CD4-positive, CD25-positive, alpha-beta regulatory T cell (primary cell): ENCODE measurements at regions not wholly inside any gene's neighbourhood (a gene's known extent, or its start where the extent isn't known, plus 50 kb on each side); places are given as distances from the start of the nearest gene placed in this dataset.
A peak's percentile ranks its signal among the peaks of the same experiment; 100 is the strongest.
"Not testable (repeated sequence)": the region's sequence is repeated elsewhere in the genome, so short reads cannot be mapped to it uniquely, and the experiment has no call there.

Experiments
- ATAC-seq, 2 donors: fragments of 150-1000 bp; cut with Tn5 transposase; one replicate each; pipeline ENCODE4 v1.10.0; 2021; ENCODE audit warnings: low read depth in 2 of 2, moderate number of reproducible peaks in 2 of 2, moderate library complexity in 1 of 2
- DNase-seq, 3 donors: peaks; one replicate each; pipeline versions ENCODE4 v3.0.0 to v3.0.0-alpha.2; 2012 to 2022; ENCODE audit warnings: mixed read lengths in 1 of 3
- H3K27ac ChIP-seq: one replicate; pipeline ENCODE4 v1.7.0; 2013; ENCODE audit warnings: mild to moderate bottlenecking, low read length; ENCODE audit not compliant: insufficient read depth, poor library complexity, severe bottlenecking
- H3K27me3 ChIP-seq: one replicate; pipeline ENCODE4 v1.7.0; 2013; ENCODE audit warnings: low read length; ENCODE audit not compliant: control insufficient read depth, insufficient read depth
- H3K36me3 ChIP-seq: one replicate; pipeline ENCODE4 v1.7.0; 2013; ENCODE audit warnings: mild to moderate bottlenecking, low read length, moderate library complexity; ENCODE audit not compliant: control insufficient read depth, insufficient read depth
- H3K4me1 ChIP-seq: 2 replicates; pipeline ENCODE4 v1.7.0; 2013; ENCODE audit warnings: mild to moderate bottlenecking, low read length; ENCODE audit not compliant: insufficient read depth, control insufficient read depth, poor library complexity, severe bottlenecking
- H3K4me3 ChIP-seq: one replicate; pipeline ENCODE4 v1.7.0; 2013; ENCODE audit warnings: low read depth, mild to moderate bottlenecking, low read length, moderate library complexity
- H3K9me3 ChIP-seq, 2 experiments: 1 replicate in 1 of 2; 2 replicates in 1 of 2; pipeline ENCODE4 v1.7.0; 2013; ENCODE audit warnings: low read length in 2 of 2, mild to moderate bottlenecking in 1 of 2, moderate library complexity in 1 of 2; ENCODE audit not compliant: control insufficient read depth in 2 of 2
- H3K27ac Mint-ChIP-seq, 3 donors: one replicate each; pipeline ENCODE4 v1.8.0; 2020 to 2022; ENCODE audit warnings: mild to moderate bottlenecking in 3 of 3, mixed read lengths in 3 of 3, moderate library complexity in 2 of 3
- H3K27me3 Mint-ChIP-seq: one replicate; pipeline ENCODE4 v1.8.0; 2022; ENCODE audit warnings: mild to moderate bottlenecking, mixed read lengths
- H3K36me3 Mint-ChIP-seq: one replicate; pipeline ENCODE4 v1.8.0; 2020; ENCODE audit warnings: mixed read lengths
- H3K4me1 Mint-ChIP-seq, 4 donors: one replicate each; pipeline ENCODE4 v1.8.0; 2020 to 2022; ENCODE audit warnings: mixed read lengths in 4 of 4, mild to moderate bottlenecking in 1 of 4
- H3K4me3 Mint-ChIP-seq, 4 donors: one replicate each; pipeline ENCODE4 v1.8.0; 2020 to 2022; ENCODE audit warnings: mild to moderate bottlenecking in 4 of 4, mixed read lengths in 4 of 4, moderate library complexity in 3 of 4
- H3K9me3 Mint-ChIP-seq, 7 donors: one replicate each; pipeline ENCODE4 v1.8.0; 2020 to 2022; ENCODE audit warnings: mixed read lengths in 7 of 7, mild to moderate bottlenecking in 3 of 7, moderate library complexity in 2 of 7

GRCh38 chr5:40438646-40439045 is 241.1 kb upstream of the PTGER4 start:
- H3K9me3 Mint-ChIP-seq, H3K36me3 ChIP-seq, DNase-seq, H3K27ac ChIP-seq, H3K27me3 Mint-ChIP-seq, ATAC-seq, H3K27me3 ChIP-seq, H3K36me3 Mint-ChIP-seq, H3K9me3 ChIP-seq, H3K4me3 ChIP-seq: not testable (repeated sequence)
- H3K4me1 ChIP-seq = peaks cover 37% of the 10 kb centered on the region
- Mint-ChIP-seq H3K4me1 (peaks cover 23 to 59% (median 48%) of the 10 kb centered on the region in 4 donors), H3K4me3 (peak overlapping the region in 2 of 4 donors; percentile 22 to 30), H3K27ac (peak overlapping the region in 2 of 3 donors; percentile 26 to 67)

- H3K4me3 ChIP-seq = peak overlapping the region; percentile 67
- H3K4me3 Mint-ChIP-seq = peak overlapping the region; percentile 10 to 76 (median 32)
These were observed 242.3 kb upstream of the PTGER4 start for GRCh38 chr5:40437452-40437861.

GRCh38 chr5:40436535-40437237 is 243.0 kb upstream of the PTGER4 start:
- peak overlapping the region; percentile 89 to 94 (median 92) for H3K27ac Mint-ChIP-seq
- H3K36me3 Mint-ChIP-seq = no peaks in the 10 kb centered on the region
- H3K4me3 ChIP-seq = peak overlapping the region; percentile 67
- H3K9me3 ChIP-seq = no peaks in the 10 kb centered on the region
- peaks cover 30% of the 10 kb centered on the region for H3K4me1 ChIP-seq
- peak; percentile 72 to 88 for ATAC-seq
- peak; percentile 17 to 78 (median 68) for DNase-seq
- peaks cover 0 to 1% (median 0%) of the 10 kb centered on the region in 7 donors for H3K9me3 Mint-ChIP-seq
- H3K4me1 Mint-ChIP-seq = peaks cover 21 to 50% (median 39%) of the 10 kb centered on the region in 4 donors
- H3K27me3 Mint-ChIP-seq = peaks cover 6% of the 10 kb centered on the region
- no peaks in the 10 kb centered on the region for H3K27me3 ChIP-seq
- H3K36me3 ChIP-seq = no peaks in the 10 kb centered on the region
- H3K27ac ChIP-seq = peak overlapping the region; percentile 76
- H3K4me3 Mint-ChIP-seq = peak overlapping the region; percentile 34 to 80 (median 78)

More at GRCh38 chr5:40437452-40437861, 242.3 kb upstream of the PTGER4 start:
- no peaks in the 10 kb centered on the region for H3K27me3 ChIP-seq
- no peaks in the 10 kb centered on the region for H3K36me3 ChIP-seq
- ATAC-seq (peak; percentile 40 to 60), DNase-seq (peak in 2 of 3 donors; percentile 24 to 57)
- H3K4me1 ChIP-seq = peaks cover 37% of the 10 kb centered on the region
- Mint-ChIP-seq H3K36me3 (no peaks in the 10 kb centered on the region), H3K9me3 (peaks cover 0 to 1% (median 0%) of the 10 kb centered on the region in 7 donors), H3K27ac (peak overlapping the region; percentile 70 to 94 (median 75)), H3K4me1 (peaks cover 23 to 57% (median 46%) of the 10 kb centered on the region in 4 donors), H3K27me3 (peaks cover 3% of the 10 kb centered on the region)
- peak overlapping the region; percentile 76 for H3K27ac ChIP-seq
- no peaks in the 10 kb centered on the region for H3K9me3 ChIP-seq

- Mint-ChIP-seq H3K4me1 (peaks cover 14 to 40% (median 31%) of the 10 kb centered on the region in 4 donors), H3K27ac (peak overlapping the region in 2 of 3 donors; percentile 92 to 94), H3K4me3 (peak overlapping the region in 1 of 4 donors; percentile 63)
- H3K27me3 ChIP-seq, H3K9me3 ChIP-seq, H3K36me3 Mint-ChIP-seq, ATAC-seq, H3K9me3 Mint-ChIP-seq, H3K27me3 Mint-ChIP-seq, DNase-seq, H3K36me3 ChIP-seq: not testable (repeated sequence)
- Histone ChIP-seq H3K4me1 (peaks cover 22% of the 10 kb centered on the region), H3K4me3 (peak overlapping the region; percentile 67), H3K27ac (peak overlapping the region; percentile 76)
These were observed 244.0 kb upstream of the PTGER4 start for GRCh38 chr5:40435706-40436105.

- ATAC-seq (no peak), DNase-seq (no peak)
- H3K9me3 ChIP-seq = no peaks in the 10 kb centered on the region
- H3K36me3 Mint-ChIP-seq = no peaks in the 10 kb centered on the region
- peaks cover 6% of the 10 kb centered on the region for H3K27me3 Mint-ChIP-seq
- no peak overlapping the region for H3K4me3 ChIP-seq
- H3K27me3 ChIP-seq = no peaks in the 10 kb centered on the region
- peak overlapping the region in 1 of 4 donors; percentile 31 for H3K4me3 Mint-ChIP-seq
- H3K36me3 ChIP-seq = no peaks in the 10 kb centered on the region
- peaks cover 33% of the 10 kb centered on the region for H3K4me1 ChIP-seq
- peaks cover 14 to 52% (median 39%) of the 10 kb centered on the region in 4 donors for H3K4me1 Mint-ChIP-seq
- peaks cover 0 to 1% (median 0%) of the 10 kb centered on the region in 7 donors for H3K9me3 Mint-ChIP-seq
- H3K27ac Mint-ChIP-seq = no peak overlapping the region
- H3K27ac ChIP-seq = no peak overlapping the region
These were observed 246.9 kb upstream of the PTGER4 start for GRCh38 chr5:40432836-40433235.

DNA sequence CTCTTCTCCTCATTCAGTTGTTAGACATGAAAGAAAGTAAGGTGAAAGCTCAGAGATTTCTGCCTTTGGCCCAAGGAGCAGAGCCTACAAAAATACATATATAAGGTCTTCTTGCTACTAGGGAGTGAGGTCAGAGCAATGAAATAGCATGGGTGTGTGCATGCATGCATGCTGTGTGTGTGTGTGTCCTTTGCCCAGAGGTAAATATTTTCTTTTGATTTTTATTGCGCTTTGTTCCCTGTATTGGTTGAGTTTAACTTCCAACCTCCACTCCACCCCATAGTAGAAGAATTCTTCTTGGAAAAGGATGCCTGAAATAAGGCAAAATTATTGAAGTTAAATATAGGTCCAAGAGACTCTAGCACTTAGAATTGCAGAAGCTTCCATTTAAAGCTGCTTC is 248.0 kb upstream of the PTGER4 start:
- Mint-ChIP-seq H3K36me3 (no peaks in the 10 kb centered on the region), H3K4me1 (peaks cover 10 to 41% (median 30%) of the 10 kb centered on the region in 4 donors), H3K27me3 (peaks cover 6% of the 10 kb centered on the region), H3K4me3 (no peak overlapping the region), H3K9me3 (peaks cover 0 to 2% (median 0%) of the 10 kb centered on the region in 7 donors), H3K27ac (no peak overlapping the region)
- no peak overlapping the region for H3K4me3 ChIP-seq
- H3K36me3 ChIP-seq = no peaks in the 10 kb centered on the region
- no peaks in the 10 kb centered on the region for H3K27me3 ChIP-seq
- no peaks in the 10 kb centered on the region for H3K9me3 ChIP-seq
- H3K27ac ChIP-seq = no peak overlapping the region
- no peak for DNase-seq
- H3K4me1 ChIP-seq = peaks cover 22% of the 10 kb centered on the region
- ATAC-seq = no peak

- no peak overlapping the region for H3K4me3 ChIP-seq
- ATAC-seq (no peak), DNase-seq (no peak)
- Mint-ChIP-seq H3K27ac (peak overlapping the region in 2 of 3 donors; percentile 1 to 80), H3K9me3 (peaks cover 0 to 4% (median 0%) of the 10 kb centered on the region in 7 donors), H3K27me3 (peaks cover 6% of the 10 kb centered on the region), H3K4me1 (peaks cover 5 to 28% (median 19%) of the 10 kb centered on the region in 4 donors), H3K4me3 (no peak overlapping the region), H3K36me3 (no peaks in the 10 kb centered on the region)
- H3K27ac ChIP-seq = no peak overlapping the region
- H3K9me3 ChIP-seq = no peaks in the 10 kb centered on the region
- H3K27me3 ChIP-seq = no peaks in the 10 kb centered on the region
- no peaks in the 10 kb centered on the region for H3K36me3 ChIP-seq
- peaks cover 12% of the 10 kb centered on the region for H3K4me1 ChIP-seq
These were observed 249.5 kb upstream of the PTGER4 start for GRCh38 chr5:40430101-40430710.
